SW 1271 (cell line): ENCODE measurements at regions not wholly inside any gene's neighbourhood (a gene's known extent, or its start where the extent isn't known, plus 50 kb on each side); places are given as distances from the start of the nearest gene placed in this dataset.

Source experiments
- DNase-seq, 2 experiments: peaks; one replicate each; lab custom pipeline; 2025; lab: John Stamatoyannopoulos, UW

DNA sequence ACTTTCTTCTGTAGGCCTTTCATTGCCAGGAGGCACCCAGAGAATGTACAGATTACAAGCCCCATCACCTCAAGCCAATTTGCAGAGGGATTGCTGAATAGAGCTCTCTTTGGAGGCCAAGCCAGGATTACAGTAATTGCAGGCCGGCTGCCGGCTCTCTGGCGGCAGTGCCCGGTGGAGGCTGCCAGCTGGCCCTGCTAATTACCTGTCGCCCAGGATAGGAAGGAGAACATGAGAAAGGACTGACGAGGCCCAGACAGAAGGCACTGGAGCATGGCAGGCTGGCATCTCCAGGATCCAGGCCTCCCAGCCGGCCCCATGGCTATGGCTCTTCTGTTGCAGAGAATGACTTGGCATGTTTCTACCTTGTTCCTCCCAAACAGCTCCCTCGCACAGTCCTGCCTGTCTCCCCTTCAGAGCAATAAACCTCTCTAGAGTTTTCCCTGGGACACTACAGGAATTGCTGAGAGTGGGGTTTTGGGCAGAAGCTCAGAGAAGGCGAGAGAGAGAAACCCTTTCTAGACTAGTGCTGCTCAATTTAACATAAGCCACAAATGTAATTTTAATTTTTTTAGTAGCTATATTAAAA is 273.6 kb upstream of the PROK2 start:
- DNase-seq: no peak

DNA sequence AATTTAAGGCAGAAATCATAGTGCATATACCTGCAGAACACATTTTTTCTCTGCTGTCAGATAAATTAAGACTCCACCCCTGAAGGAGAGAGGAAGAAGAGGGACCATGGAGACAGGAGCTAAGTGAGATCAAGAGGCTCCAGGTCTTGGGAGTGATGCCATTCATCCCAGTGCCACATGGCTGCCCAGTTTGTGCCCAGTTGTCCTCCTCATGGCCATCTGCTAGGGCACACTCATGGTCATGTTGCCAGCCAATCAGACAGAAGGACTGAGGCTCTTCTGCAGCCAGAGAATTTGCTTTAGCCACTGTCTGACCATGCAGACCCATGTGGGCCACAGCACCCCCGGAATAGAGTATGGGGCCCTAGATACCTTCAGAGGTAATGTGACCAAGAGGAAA is 270.5 kb upstream of the PROK2 start:
- DNase-seq: no peak

DNA sequence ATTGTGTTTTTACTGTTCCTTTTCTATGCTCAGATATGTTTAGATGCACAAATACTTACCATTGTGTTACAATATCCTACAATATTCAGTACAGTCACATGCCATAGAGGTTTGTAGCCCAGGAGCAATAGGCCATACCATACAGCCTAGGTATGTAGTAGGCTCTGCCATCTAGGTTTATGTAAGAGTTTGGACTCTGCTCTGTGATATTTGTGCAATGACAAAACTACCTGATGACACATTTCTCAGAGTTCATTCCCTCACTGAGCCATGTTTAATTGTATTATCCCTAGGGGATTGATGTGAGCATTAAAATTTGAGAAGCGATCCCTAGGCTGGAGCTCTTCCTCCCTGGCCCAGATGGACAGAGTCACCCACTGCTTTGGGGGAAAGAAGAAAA is 270.0 kb upstream of the PROK2 start:
- DNase-seq: no peak

DNA sequence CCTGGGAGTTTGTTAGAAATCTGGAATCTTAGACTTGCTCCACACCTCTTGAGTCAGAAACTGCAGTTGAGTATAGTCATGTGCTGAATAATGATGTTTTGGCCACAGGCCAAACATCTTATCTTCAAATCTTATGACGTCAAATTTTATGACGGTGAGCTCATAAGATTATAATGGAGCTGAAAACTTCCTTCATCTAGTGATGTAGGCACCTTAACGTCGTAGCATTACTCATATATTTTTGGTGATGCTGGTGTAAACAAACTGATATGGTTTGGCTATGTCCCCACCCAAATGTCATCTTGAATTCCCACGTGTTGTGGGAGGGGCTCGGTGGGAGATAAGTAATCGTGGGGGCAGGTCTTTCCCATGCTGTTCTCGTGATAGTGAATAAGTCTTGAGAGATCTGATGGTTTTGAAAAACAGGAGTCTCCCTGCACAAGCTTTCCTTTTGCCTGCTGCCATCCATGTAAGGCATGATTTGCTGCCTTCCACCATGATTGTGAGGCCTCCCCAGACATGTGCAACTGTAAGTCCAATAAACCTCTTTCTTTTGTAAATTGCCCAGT is 268.0 kb upstream of the PROK2 start:
- no peak for DNase-seq

DNA sequence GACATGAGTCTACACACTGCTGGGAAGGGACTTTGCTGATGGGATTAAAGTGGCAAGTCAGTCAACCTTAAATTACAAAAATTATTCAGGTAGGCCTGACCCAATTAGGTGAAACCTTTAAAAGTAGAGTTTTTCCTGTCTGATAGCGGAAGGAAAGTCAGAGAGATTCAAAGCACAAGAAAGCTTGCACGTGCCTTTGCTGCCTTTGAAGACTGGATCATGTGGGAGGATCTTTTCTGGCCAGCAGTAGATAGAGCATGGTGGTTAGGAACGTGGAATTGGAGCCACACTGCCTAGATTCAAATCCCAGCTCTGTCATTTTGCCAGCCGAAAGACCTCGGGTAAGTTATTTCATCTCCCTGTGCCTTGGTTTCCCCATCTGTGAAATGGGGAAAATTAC is 265.8 kb upstream of the PROK2 start:
- no peak for DNase-seq

DNA sequence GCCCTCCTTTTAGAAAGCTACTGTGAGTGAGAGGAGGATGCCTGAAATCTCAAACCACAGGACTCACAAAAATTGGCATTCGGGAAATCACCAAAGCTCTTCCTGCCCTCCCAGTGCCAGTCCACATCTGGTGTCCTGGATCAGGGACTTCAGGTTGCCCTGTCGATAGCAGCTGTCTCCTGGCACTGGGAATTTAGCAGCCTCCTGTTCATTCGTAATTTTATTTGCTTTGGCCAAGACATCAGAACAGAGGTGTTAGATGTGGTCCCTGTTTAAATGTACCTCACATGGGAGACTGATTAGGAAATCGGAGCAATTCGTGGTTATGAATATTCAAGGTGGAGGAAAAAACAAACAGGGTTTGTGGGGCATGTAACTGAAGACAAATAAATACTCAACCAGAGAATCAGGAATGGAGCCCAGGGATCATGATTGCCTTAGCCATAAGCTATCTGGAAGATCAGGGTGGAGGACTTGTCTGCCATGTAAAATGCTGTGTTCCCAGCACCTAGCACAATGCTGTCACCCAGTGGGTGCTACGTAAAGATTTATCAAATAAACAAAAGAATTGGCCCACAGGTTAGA is 265.2 kb upstream of the PROK2 start:
- DNase-seq: no peak

DNA sequence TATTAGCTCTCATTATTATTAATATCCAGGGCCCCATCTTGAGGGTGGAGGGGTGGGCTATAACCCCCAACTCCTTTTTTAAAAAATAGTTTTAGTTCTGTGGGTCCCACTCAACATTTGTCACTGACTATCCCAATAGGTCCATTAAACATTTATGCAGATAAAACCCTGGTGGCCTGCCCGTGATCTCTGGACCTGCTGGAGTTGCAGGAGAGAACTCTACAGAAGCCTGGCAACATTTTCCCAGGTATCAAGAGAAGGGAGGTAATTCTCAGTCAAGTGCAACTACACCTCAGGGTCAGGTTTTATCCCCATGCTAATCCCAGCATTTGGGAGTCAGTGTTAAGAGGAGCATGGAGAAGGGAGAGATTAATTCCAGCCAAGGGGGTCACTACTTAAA is 264.4 kb upstream of the PROK2 start:
- no peak for DNase-seq

DNA sequence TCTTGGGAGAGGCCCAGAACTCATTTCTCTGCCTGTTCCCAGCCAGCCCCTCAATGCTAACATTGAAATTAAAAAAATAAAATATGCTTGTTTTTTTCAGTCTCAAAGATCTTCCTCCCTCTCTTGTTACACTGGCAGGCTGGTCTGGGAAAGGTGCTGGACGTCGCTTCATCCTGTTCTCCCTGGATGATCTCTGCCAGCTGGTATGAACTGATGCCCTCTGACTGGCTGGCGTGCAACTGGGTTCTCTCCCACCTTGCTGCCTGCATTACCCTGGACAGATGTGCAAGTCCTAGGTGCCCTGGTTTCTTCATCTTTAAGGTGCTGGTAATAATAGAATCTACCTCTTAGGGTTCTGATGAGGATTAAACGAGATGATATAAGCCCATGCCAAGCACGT is 263.9 kb upstream of the PROK2 start:
- no peak for DNase-seq

DNA sequence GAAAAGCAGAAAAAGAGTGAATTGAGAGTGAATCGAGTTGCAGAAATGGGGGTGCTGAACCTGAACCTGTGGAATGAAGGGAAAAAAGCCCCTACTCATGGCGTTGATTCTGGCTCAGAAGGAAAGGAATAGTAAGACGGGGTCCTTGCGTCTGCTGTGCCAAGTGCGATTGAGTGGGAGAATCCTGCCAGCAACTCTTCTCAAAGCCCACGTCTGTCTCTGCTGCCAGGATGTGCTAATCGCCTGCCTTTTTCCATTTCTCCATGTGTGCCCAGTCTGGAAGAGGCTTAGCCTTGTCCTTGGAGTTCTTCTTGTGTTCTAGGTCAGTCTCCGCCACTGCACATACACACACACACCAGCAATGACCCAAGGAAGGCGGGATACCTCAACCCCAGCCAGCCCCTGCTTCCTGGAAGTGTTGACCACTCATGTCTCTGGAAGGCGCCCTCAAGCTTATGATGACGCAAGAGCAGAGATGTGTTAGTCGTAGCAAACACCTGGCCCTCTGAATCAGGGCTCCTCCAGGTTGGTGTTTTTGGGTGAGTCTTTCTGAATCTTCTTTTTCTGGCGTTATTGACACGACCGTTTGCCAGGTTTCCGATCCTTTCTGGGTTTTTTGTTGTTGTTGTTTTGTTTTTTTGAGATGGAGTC is 262.4 kb upstream of the PROK2 start:
- no peak for DNase-seq

DNA sequence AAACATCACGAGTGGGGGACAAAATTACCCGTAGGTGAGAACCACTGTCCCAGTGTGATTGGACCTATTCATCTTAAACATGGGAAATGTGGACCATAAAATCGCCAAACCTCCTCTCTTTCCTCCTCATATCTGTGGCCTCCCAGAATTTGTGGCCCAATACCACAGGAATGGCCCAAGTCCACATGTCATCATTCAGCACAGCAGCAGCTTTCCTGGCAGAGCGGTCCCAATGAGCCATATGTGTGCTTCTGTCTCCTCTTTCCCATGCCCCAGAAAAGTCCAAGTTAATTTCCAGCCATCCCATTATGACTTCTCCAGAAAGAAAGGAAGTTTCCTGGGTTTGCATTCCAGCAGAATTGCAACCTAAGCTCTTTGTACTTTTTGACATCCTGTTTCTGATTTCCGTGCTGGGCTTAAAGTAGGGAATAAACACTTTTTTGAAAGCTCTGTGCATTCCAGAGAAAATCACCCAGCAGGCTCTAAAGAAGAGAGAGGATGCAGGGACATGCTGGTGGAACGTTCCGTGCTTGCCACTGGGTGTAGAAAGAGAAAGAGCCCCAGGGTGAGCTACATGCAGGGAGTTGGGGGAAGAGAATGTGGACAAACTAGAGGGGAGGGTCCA is 259.4 kb upstream of the PROK2 start:
- no peak for DNase-seq

DNA sequence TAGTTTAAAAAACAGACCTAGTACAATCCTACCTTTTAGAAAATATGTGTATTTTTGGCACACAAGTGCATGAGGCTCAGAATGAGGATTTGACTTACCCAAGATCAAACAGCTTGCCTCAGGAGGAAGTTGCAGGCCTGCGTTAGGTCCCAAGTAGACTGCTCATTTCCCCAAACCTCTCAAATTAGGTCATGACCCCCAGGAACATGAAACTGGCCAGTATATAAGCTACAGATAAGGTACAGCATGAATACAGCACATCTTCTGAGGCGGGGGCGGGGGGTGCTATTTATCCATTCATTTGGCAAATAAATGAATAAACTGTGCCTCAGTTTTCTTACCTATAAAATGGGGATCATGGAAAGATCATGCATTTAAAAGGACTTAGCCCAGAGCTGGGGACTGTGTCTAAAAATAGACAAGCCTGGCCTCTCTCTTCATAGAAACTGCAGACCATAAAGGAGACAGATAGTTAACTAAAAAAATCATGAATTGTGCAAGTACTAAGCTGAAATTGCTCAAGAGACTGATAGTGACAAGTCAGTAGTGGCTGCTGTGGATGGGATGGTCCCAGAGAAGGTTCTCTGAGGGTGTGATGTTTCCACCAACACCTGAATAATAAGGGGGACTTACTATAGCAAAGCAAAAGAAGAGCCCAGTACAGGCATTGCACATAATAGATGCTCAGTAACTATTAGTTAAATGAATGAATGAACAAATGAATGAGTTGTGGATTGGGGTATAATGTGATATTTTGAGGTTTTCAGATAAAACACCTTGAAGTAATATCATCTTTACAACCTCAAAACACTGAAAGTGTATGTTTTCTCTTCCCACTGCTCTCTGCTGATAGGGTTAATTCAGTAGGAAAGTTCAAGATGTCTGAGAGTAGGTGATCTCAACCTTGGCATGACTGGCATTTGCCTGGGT is 258.5 kb upstream of the PROK2 start:
- DNase-seq: no peak

DNA sequence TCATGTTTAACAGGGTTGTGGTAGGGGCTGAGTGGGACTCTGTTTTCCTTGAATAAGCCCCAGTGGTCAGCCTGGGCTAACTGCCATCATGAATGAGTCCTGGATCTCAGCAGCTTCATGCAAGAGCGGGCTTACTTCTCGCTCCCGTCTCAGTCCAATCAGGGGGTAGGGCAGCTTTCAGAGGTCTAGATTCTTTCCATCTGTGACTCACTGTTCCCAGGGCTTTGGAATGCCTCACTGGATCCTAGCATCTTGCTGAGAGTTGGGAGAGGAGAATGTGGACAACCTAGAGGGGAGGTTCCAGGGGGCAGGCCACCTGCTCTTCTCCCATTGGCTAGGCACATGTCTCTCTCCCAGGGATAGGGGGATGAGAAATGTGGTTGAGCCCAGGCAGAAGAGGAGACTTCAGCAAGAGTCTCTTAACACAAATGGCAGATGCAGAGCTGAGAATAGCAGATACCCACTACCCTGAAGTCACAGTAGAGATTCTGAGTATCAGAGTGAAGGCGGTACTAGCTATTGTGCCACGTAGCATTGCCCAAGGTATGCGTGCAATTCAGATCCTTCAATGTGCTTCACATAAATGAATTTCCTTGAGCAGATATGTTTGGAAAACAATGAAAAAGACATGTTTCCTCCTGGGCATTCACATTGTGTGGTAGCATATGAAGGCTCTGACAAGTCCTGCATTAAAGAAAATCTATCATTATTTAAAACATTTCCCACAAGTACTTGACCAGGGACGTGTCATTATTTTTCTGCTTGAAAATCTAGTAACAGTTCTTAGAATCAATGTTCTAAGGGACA is 257.7 kb upstream of the PROK2 start:
- DNase-seq: no peak

DNA sequence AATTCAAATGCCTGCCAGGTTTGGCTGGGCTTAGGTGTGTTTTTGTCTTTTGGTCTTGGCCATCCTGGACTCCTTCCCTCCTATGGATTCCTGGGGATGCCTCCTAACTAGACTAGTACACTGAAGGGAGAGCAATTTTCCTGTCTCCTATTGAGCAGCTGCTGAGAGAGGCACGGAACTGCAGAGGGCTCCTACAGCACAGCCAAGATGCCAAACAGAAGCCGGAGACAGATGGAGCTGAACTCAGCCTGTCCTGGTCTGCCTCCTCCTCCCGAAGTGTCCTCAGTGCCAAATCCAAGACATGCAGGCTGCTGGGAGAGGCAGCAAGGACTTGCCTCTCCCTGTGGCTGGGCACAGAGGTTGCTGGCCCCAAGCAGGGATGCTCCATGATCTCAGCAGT is 256.6 kb upstream of the PROK2 start:
- DNase-seq: no peak

DNA sequence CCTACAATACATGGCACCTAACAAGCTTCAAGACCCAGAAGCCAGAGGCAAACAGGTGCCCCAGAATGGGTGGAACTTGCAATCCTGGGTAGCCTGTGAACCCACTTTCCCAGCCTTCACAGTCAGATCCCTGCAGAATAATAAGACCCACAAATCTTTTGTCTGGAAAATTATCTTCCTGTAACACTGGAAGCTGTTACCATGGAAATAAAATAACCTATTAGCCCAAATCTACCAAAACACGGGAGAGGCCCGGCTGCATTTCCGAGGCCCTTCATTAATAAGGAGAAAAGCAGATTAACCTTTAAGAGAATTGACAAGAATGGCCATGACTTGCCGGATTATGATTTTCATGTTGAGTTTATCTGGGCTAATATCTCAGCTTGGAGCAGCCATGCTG is 256.1 kb upstream of the PROK2 start:
- DNase-seq: no peak

DNA sequence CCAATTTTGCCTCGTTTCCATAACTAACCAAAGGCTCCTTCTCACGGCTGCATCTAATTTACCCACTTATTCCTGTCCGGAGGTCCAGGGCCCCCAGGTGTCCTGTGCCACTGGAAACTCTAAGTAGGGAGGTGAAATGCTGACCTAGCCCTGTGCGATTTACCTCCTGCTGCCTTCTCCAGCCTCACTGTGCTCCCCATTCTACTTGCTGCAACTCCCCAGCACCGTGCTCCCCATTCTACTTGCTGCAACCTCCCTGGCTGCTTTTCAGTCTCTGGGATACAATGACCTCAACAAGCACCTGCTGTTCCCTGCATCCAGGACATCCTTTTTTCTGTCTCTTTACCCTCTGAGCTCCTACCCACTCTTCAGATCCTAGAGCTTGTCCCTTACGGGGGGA is 254.7 kb upstream of the PROK2 start:
- no peak for DNase-seq

DNA sequence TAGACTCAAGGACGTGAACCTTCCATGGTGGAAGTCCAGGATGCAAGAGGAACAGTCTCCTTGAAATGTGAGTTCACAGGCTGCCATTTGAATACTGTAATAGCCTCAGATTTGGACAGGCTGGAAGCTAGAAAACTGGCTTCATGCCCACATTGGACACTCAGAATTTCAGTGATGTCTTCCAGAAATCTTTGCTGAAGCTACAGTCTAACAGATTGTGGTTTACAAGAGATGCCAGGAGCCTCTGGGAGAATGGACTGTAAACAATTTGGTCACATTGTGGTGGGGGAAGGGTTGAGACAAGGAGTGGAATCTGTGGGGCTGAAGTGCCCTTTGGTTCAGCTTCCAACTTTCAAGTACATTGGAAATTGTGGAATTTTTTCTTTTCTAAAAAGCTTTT is 252.0 kb upstream of the PROK2 start:
- DNase-seq: no peak

DNA sequence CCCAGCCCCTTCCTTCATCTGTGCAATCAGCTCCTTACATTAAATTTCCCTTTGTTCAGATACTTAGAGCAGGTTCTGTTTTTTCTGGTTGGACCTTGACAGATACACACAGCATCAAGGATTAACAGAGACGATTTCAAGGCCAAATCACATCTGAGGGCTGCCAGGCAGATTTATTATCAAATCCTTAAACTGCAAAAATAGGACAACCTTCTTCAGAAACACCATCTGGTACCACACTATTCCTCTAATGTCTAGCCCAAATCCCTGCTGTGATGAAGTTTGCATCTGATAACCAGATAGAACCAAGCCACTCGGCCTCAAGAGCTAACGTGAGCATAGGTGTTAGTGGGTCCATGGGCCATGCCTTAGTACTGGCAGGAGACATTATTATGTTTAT is 250.7 kb upstream of the PROK2 start:
- no peak for DNase-seq

DNA sequence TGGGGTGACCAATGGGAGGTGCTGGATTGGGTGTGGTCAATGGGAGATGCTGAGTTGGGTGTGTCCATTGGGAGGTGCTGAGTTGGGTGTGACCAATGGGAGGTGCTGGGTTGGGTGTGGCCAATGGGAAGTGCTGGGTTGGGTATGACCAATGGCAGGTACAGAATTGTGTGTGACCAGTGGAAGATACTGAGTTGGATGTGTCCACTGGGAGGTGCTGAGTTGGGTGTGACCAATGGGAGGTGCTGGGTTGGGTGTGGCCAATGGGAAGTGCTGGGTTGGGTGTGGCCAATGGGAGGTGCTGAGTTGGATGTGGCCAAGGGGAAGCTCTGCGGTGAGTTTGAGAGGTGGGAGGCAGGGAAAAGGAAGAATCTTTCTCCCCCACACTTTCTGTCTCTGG is 250.0 kb upstream of the PROK2 start:
- no peak for DNase-seq

DNA sequence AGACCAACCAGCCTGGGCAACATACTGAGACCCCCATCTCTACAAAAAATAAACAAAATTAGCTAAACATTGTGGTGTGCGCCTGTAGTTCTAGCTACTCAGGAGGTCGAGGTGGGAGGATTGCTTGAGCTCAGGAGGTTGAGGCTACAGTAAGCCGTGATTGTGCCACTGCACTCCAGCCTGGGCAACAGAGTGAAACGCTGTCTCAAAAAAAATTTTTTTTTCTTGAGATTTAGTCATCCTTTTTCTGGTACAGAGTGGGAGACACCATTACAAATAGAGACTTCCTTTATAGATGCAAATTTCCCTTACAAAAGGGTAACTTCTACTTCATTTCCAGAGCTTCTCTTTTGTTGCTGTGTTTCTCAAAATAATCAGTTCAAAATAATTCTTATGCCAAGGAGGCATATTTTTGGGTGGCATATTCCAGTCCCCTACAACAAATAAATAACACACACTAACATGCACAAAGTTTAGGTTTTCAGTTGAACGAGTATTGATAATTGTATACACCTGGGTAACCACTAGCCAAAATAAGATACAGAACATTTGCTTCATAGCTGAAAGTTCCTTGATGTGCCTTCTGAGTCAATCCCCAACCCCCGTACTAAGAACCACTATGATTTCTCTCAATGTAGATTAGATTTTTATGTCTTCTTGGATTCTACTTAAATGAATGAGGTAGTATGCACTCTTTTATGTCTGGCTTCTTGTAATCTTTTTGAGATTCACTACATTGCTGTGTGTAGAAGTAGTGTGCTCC is 248.9 kb upstream of the PROK2 start:
- DNase-seq: no peak

DNA sequence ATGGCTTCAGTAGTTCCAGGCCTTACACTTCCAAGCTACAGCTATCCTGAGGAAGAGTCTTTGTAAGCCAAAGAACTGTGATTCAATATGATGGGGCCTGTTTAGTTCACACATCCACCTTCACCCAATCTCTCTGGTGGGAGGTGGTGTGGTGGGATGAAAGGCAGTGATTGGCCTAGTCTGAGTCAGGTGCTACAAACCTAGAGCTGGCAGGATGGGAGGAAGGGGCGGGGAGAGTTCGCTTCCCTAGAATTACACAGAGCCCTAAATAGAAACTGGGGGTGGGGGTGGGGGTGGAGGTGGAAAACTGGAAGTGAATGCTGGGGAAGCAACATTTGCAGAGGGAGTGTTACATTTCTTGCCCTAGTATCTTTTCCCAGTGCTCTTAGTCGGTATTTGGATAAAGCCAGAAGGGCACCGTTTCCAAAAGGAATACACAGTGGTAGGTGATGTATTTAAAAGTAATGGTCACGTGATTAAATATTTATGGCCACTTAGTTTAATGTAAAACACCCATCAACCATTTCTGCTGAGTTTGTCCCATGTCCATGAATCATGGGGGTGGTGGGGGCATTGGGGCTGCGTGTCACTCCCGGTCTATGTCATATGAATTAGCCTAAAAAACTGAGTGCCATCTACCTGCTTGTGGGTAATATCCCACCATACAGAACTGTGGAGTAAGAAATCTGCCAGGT is 247.6 kb upstream of the PROK2 start:
- DNase-seq: no peak
